WTC11 (cell line): ENCODE measurements at regions not wholly inside any gene's neighbourhood (a gene's known extent, or its start where the extent isn't known, plus 50 kb on each side); places are given as distances from the start of the nearest gene placed in this dataset.

Experiments
- ATAC-seq: fragments of 200-7000 bp; cut with Tn5 transposase; 2 replicates; pipeline ENCODE4 v1.10.0; 2021; ENCODE audit warnings: mild to moderate bottlenecking, moderate library complexity
- CTCF ChIA-PET: fragments of 300-600 bp; sonication (Branson Sonifier 250); formaldehyde crosslinking; loops from one replicate; lab custom pipeline; 2021; ENCODE audit warnings: antibody characterized with exemption; lab: Charles Lee
- POLR2A ChIA-PET: fragments of 350-600 bp; sonication (Branson Sonifier 250); formaldehyde crosslinking; loops from one replicate; lab custom pipeline; 2021; ENCODE audit warnings: antibody characterized with exemption; lab: Charles Lee
- DNase-seq: peaks from one replicate; pipeline ENCODE4 v3.0.0; 2021; ENCODE audit warnings: low spot score
- H3K27ac Mint-ChIP-seq: 2 replicates; pipeline ENCODE4 v1.8.0; 2021; ENCODE audit warnings: mixed read lengths
- H3K27me3 Mint-ChIP-seq: 2 replicates; pipeline ENCODE4 v1.8.0; 2021; ENCODE audit warnings: low read depth, mild to moderate bottlenecking, moderate library complexity, mixed read lengths
- H3K36me3 Mint-ChIP-seq: 2 replicates; pipeline ENCODE4 v1.8.0; 2021; ENCODE audit warnings: mixed read lengths
- H3K4me1 Mint-ChIP-seq: 2 replicates; pipeline ENCODE4 v1.8.0; 2022; ENCODE audit warnings: mixed read lengths
- H3K4me3 Mint-ChIP-seq: 2 replicates; pipeline ENCODE4 v1.8.0; 2021; ENCODE audit warnings: mild to moderate bottlenecking, moderate library complexity, mixed read lengths
- H3K9me3 Mint-ChIP-seq: 2 replicates; pipeline ENCODE4 v1.8.0; 2021; ENCODE audit warnings: mixed read lengths
- ATF6 ChIP-seq: sonication (generic); formaldehyde crosslinking; IDR thresholded peaks from 2 replicates; pipeline ENCODE4 v1.8.1; 2023; ENCODE audit warnings: mild to moderate bottlenecking, missing genetic modification reagents
- CTCF ChIP-seq: fragments of 200-600 bp; IDR thresholded peaks from 2 replicates; pipeline ENCODE4 v1.8.0; 2022; ENCODE audit warnings: antibody characterized with exemption
- ETV6 ChIP-seq: sonication (generic); formaldehyde crosslinking; IDR thresholded peaks from 2 replicates; pipeline ENCODE4 v1.8.1; 2022; ENCODE audit warnings: mild to moderate bottlenecking, missing genetic modification reagents
- GABPB1 ChIP-seq: sonication (generic); formaldehyde crosslinking; IDR thresholded peaks from 2 replicates; pipeline ENCODE4 v1.8.1; 2023; ENCODE audit warnings: mild to moderate bottlenecking, missing genetic modification reagents
- KAT7 ChIP-seq: sonication (generic); formaldehyde crosslinking; IDR thresholded peaks from 2 replicates; pipeline ENCODE4 v1.8.1; 2023; ENCODE audit warnings: missing genetic modification reagents, mild to moderate bottlenecking, borderline replicate concordance
- MXD4 ChIP-seq: fragments of 250-450 bp; sonication (Bioruptor Pico); IDR thresholded peaks from 2 replicates; pipeline ENCODE4 v1.8.0; 2021; ENCODE audit warnings: mild to moderate bottlenecking, moderate library complexity, borderline replicate concordance
- MYBL2 ChIP-seq: sonication (generic); formaldehyde crosslinking; IDR thresholded peaks from 2 replicates; pipeline ENCODE4 v1.8.1; 2023; ENCODE audit warnings: mild to moderate bottlenecking, moderate library complexity, missing genetic modification reagents
- NFE2L1 ChIP-seq: sonication (generic); formaldehyde crosslinking; IDR thresholded peaks from 2 replicates; pipeline ENCODE4 v1.8.1; 2023; ENCODE audit warnings: missing genetic modification reagents
- NR3C1 ChIP-seq: sonication (generic); formaldehyde crosslinking; conservative IDR thresholded peaks from 2 replicates; pipeline ENCODE4 v1.8.1; 2023; ENCODE audit warnings: low read depth, mild to moderate bottlenecking, missing genetic modification reagents
- OVOL2 ChIP-seq: fragments of 250-450 bp; sonication (Bioruptor Pico); IDR thresholded peaks from 2 replicates; pipeline ENCODE4 v1.9.0; 2021; ENCODE audit warnings: mild to moderate bottlenecking, borderline replicate concordance
- PRRX2 ChIP-seq: fragments of 250-450 bp; sonication (Bioruptor Pico); IDR thresholded peaks from 2 replicates; pipeline ENCODE4 v1.8.0; 2021; ENCODE audit warnings: mild to moderate bottlenecking
- TP53 ChIP-seq: sonication (generic); formaldehyde crosslinking; IDR thresholded peaks from 2 replicates; pipeline ENCODE4 v1.8.1; 2023; ENCODE audit warnings: mild to moderate bottlenecking, missing genetic modification reagents
- USF1 ChIP-seq: sonication (generic); formaldehyde crosslinking; IDR thresholded peaks from 2 replicates; pipeline ENCODE4 v1.8.0; 2022; ENCODE audit warnings: mild to moderate bottlenecking, missing genetic modification reagents
- ZNF232 ChIP-seq: sonication (generic); formaldehyde crosslinking; IDR thresholded peaks from 2 replicates; pipeline ENCODE4 v1.8.0; 2022; ENCODE audit warnings: mild to moderate bottlenecking, missing genetic modification reagents
- TF ChIP-seq, protein P1 (sequence below): sonication (generic); formaldehyde crosslinking; IDR thresholded peaks from 2 replicates; pipeline ENCODE4 v1.8.0; 2023; ENCODE audit warnings: missing genetic modification reagents, mild to moderate bottlenecking, borderline replicate concordance
- TF ChIP-seq, protein P2 (sequence below): sonication (generic); formaldehyde crosslinking; IDR thresholded peaks from 2 replicates; pipeline ENCODE4 v1.8.1; 2022; ENCODE audit warnings: missing genetic modification reagents, borderline replicate concordance
- TF ChIP-seq, protein P3 (sequence below): sonication (generic); formaldehyde crosslinking; IDR thresholded peaks from 2 replicates; pipeline ENCODE4 v1.8.0; 2023; ENCODE audit warnings: mild to moderate bottlenecking, missing genetic modification reagents
- TF ChIP-seq, protein P4 (sequence below): sonication (generic); formaldehyde crosslinking; IDR thresholded peaks from 2 replicates; pipeline ENCODE4 v1.8.1; 2023; ENCODE audit warnings: mild to moderate bottlenecking, missing genetic modification reagents, moderate library complexity
- TF ChIP-seq, protein P5 (sequence below): fragments of 250-450 bp; sonication (Bioruptor Pico); IDR thresholded peaks from 2 replicates; pipeline ENCODE4 v1.9.0; 2021; ENCODE audit warnings: mild to moderate bottlenecking

GRCh38 chr5:104955479-104955878 lies 1392.9 kb upstream of the NUDT12 start (continued):
- TF ChIP-seq, protein P1, sequence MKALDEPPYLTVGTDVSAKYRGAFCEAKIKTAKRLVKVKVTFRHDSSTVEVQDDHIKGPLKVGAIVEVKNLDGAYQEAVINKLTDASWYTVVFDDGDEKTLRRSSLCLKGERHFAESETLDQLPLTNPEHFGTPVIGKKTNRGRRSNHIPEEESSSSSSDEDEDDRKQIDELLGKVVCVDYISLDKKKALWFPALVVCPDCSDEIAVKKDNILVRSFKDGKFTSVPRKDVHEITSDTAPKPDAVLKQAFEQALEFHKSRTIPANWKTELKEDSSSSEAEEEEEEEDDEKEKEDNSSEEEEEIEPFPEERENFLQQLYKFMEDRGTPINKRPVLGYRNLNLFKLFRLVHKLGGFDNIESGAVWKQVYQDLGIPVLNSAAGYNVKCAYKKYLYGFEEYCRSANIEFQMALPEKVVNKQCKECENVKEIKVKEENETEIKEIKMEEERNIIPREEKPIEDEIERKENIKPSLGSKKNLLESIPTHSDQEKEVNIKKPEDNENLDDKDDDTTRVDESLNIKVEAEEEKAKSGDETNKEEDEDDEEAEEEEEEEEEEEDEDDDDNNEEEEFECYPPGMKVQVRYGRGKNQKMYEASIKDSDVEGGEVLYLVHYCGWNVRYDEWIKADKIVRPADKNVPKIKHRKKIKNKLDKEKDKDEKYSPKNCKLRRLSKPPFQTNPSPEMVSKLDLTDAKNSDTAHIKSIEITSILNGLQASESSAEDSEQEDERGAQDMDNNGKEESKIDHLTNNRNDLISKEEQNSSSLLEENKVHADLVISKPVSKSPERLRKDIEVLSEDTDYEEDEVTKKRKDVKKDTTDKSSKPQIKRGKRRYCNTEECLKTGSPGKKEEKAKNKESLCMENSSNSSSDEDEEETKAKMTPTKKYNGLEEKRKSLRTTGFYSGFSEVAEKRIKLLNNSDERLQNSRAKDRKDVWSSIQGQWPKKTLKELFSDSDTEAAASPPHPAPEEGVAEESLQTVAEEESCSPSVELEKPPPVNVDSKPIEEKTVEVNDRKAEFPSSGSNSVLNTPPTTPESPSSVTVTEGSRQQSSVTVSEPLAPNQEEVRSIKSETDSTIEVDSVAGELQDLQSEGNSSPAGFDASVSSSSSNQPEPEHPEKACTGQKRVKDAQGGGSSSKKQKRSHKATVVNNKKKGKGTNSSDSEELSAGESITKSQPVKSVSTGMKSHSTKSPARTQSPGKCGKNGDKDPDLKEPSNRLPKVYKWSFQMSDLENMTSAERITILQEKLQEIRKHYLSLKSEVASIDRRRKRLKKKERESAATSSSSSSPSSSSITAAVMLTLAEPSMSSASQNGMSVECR (CRISPR knock-in tag) = no peak

DNA sequence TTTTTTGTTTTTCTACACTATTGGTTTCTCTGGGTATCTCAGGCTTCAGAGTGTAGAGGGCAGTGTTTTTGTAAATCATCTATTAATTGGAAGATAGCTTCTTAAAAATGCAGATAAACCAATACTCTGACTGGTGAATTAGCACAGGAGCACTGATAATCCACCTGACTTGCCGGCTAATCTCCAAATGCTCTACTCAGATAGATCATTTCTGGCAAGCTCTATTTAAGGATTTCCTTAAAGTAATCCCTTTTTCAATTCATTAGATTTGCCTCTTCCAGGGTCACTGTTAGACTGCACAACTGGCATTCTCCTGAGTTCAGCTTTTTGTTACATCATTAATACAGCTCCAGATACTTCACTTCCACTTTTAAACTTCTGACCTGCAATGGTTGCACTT lies 1390.3 kb upstream of the NUDT12 start:
- CTCF ChIA-PET = no interaction called here
- no peak overlapping the region for H3K4me3 Mint-ChIP-seq
- no peak for TF ChIP-seq KAT7 (CRISPR knock-in tag)
- no peak for TF ChIP-seq ATF6 (CRISPR knock-in tag)
- no peaks in the 10 kb centered on the region for H3K36me3 Mint-ChIP-seq
- DNase-seq = no peak
- 0 out of 2 replicates have a peak, but pooled peaks cover 3% of the 10 kb centered on the region for H3K4me1 Mint-ChIP-seq
- H3K27ac Mint-ChIP-seq = no peak overlapping the region
- POLR2A ChIA-PET = no interaction called here
- peaks cover 13% of the 10 kb centered on the region for H3K9me3 Mint-ChIP-seq
- ATAC-seq = no peak
- no peaks in the 10 kb centered on the region for H3K27me3 Mint-ChIP-seq

DNA sequence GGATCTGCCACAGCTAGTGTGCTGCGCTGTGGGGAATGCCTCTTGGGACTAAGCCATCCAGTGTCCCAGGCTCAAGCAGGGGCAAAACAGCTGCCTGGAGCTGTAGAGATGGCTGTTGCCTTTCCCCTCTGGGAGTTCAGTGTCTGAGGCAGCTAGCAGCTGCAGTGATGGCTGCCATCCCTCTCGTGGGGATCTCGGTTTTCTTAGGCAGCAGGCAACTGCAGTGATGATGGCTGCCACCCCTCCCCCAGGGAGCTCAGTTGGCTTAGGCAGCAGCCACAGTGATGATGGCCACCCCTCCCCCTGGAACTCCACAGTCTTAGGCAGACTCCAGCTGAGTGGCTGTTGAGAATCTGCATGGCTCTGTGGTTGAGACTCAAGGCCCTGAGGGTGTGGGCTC lies 1389.2 kb upstream of the NUDT12 start:
- POLR2A ChIA-PET = no interaction called here
- Mint-ChIP-seq H3K4me3 (no peak overlapping the region), H3K27me3 (no peaks in the 10 kb centered on the region), H3K27ac (no peak overlapping the region), H3K4me1 (0 out of 2 replicates have a peak, but pooled peaks cover 3% of the 10 kb centered on the region), H3K36me3 (no peaks in the 10 kb centered on the region), H3K9me3 (peaks cover 10% of the 10 kb centered on the region)
- no peak for DNase-seq
- ATAC-seq = peak; percentile 80
- CTCF ChIA-PET = no interaction called here
- no peak for TF ChIP-seq MXD4 (CRISPR knock-in tag)
- no peak for TF ChIP-seq NFE2L1 (CRISPR knock-in tag)
- TF ChIP-seq ZNF232 (CRISPR knock-in tag) = no peak
- no peak for TF ChIP-seq TP53 (CRISPR knock-in tag)
- no peak for TF ChIP-seq GABPB1
- TF ChIP-seq, protein P2, sequence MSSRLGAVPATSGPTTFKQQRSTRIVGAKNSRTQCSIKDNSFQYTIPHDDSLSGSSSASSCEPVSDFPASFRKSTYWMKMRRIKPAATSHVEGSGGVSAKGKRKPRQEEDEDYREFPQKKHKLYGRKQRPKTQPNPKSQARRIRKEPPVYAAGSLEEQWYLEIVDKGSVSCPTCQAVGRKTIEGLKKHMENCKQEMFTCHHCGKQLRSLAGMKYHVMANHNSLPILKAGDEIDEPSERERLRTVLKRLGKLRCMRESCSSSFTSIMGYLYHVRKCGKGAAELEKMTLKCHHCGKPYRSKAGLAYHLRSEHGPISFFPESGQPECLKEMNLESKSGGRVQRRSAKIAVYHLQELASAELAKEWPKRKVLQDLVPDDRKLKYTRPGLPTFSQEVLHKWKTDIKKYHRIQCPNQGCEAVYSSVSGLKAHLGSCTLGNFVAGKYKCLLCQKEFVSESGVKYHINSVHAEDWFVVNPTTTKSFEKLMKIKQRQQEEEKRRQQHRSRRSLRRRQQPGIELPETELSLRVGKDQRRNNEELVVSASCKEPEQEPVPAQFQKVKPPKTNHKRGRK (CRISPR knock-in tag) = no peak
- no peak for TF ChIP-seq USF1 (CRISPR knock-in tag)
- TF ChIP-seq, protein P3, sequence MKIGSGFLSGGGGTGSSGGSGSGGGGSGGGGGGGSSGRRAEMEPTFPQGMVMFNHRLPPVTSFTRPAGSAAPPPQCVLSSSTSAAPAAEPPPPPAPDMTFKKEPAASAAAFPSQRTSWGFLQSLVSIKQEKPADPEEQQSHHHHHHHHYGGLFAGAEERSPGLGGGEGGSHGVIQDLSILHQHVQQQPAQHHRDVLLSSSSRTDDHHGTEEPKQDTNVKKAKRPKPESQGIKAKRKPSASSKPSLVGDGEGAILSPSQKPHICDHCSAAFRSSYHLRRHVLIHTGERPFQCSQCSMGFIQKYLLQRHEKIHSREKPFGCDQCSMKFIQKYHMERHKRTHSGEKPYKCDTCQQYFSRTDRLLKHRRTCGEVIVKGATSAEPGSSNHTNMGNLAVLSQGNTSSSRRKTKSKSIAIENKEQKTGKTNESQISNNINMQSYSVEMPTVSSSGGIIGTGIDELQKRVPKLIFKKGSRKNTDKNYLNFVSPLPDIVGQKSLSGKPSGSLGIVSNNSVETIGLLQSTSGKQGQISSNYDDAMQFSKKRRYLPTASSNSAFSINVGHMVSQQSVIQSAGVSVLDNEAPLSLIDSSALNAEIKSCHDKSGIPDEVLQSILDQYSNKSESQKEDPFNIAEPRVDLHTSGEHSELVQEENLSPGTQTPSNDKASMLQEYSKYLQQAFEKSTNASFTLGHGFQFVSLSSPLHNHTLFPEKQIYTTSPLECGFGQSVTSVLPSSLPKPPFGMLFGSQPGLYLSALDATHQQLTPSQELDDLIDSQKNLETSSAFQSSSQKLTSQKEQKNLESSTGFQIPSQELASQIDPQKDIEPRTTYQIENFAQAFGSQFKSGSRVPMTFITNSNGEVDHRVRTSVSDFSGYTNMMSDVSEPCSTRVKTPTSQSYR (CRISPR knock-in tag) = no peak
- TF ChIP-seq, protein P4, sequence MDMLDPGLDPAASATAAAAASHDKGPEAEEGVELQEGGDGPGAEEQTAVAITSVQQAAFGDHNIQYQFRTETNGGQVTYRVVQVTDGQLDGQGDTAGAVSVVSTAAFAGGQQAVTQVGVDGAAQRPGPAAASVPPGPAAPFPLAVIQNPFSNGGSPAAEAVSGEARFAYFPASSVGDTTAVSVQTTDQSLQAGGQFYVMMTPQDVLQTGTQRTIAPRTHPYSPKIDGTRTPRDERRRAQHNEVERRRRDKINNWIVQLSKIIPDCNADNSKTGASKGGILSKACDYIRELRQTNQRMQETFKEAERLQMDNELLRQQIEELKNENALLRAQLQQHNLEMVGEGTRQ (CRISPR knock-in tag) = no peak
- no peak for TF ChIP-seq NR3C1 (CRISPR knock-in tag)
- no peak for TF ChIP-seq ETV6 (CRISPR knock-in tag)
- TF ChIP-seq CTCF = no peak
- TF ChIP-seq OVOL2 = no peak
- TF ChIP-seq PRRX2 = no peak
- TF ChIP-seq MYBL2 (CRISPR knock-in tag) = no peak
- TF ChIP-seq, protein P5, sequence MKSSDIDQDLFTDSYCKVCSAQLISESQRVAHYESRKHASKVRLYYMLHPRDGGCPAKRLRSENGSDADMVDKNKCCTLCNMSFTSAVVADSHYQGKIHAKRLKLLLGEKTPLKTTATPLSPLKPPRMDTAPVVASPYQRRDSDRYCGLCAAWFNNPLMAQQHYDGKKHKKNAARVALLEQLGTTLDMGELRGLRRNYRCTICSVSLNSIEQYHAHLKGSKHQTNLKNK (CRISPR knock-in tag) = no peak
